HG03575 (cell line): ENCODE measurements at regions not wholly inside any gene's neighbourhood (a gene's known extent, or its start where the extent isn't known, plus 50 kb on each side); places are given as distances from the start of the nearest gene placed in this dataset.

ENCODE experiments used
- ATAC-seq: cut with Tn5 transposase; IDR thresholded peaks from one replicate; pipeline ENCODE4 v1.9.1; 2021; ENCODE audit not compliant: unreplicated experiment, insufficient number of reproducible peaks, low FRiP score; ENCODE audit errors: extremely low read depth

DNA sequence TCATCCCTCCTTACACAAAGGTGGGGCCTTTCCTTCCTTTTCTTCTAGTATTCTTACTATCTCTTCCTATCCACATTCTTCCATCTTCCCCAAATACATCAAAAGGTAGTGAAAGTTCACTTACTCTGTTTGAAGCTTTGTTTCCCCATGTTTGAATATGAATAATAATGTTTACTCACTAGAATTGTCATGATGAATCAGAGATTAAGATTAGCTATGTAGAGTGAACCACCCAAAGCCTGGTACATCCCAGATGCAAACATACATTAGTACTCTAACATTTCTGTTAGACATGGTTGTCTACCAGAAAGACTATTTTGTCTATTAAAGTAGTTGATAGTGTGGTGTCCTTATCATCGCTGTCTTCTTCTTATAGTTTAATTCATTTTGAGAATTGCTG is 327.1 kb upstream of the TBC1D5 start:
- no peak for ATAC-seq

DNA sequence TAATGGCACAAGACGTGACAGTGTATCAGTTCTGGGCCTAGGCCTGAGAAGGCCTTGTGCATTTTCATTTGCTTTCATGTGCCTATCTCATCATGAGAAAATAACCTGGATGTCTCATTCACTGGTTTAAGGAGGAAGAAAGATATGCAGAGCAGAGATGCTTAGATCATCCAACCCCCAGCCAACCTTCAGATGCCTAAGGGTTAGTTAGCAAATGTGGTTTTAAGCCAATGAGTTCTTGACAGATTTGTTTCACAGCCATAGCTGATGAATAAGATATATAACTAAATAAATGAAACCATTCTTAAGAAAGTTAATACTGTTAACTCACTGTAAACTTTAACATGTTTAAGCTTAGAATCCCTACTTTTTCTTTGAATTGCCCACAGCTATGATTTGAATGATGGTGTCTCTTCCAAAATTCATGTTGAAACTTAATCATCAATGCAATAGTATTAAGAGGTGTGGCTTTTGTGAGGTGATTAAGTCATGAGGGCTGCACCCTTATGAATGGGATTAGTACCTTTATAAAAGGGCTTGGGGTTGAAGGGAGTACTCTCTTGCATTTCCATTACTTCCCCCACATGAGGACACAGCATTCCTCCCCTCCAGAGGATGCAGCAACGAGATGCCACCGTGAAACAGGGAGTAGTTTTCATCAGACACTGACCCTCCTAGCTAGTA is 324.6 kb upstream of the TBC1D5 start:
- ATAC-seq, result no peak

- no peak for ATAC-seq
Observed at GRCh38 chr3:18064586-18064985, 322.2 kb upstream of the TBC1D5 start.

- ATAC-seq, result no peak
Observed at GRCh38 chr3:18062657-18063025, 320.2 kb upstream of the TBC1D5 start.

DNA sequence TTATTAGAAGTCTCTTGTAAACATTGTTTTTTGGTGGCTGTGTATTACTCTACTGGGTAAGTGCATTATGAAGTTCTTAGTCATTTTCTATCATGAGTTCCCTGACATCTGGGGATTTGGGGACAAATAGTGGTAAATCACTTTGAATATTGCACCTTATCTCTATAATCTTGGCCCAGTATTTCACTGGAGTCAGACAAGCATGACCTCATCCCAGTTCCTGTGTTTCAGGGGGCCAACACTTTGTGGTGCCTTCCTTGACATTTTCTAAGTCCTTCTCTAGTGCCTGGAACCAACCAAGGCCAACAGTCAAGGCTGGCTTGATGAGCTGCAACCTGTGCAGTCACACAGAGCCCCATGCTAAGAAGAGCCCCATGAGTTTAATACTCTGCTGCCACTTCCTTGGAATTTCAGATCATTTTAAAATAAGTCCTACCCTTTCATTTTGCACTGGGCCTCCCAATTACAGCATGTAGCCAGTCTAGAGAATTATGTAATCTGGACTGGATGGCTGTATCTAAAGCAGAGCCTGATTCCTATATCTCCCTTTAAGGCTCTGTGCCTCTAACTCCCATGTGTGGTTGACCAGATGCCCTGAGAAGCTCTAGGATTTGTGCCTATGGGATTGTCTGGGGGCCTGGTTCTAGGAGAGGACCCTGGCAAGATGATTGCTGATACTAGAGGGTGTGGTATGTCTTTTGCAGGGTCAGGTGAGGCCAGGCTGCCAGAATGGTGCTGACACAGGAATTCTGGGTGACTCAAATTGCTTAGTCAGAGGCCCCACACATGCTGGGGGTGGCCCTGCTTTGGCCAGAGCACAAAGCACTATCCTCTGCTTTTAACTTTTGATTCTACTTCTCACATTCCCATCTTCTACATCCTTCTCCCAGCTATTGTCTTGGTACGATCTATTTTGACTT is 319.6 kb upstream of the TBC1D5 start:
- ATAC-seq, result no peak

DNA sequence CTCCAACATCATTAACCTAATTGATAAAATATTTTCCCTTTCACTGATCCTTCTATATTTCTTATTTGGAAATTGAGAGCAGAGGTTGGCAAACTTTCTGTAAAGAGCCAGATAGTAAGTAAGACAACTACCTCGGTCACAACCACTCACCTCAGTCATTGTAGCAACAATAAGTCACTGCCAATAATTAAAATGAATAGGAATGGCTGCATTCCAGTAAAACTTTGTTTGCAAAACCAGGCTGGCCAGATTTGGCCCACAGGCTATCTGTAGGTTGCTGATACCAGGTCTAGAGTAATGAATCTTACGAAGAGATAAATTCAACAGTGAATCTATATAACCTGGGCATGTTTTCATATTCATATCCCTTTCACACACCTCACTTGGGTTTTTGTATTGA is 316.2 kb upstream of the TBC1D5 start:
- no peak for ATAC-seq

- no peak for ATAC-seq
Observed at GRCh38 chr3:18057471-18058091, 315.1 kb upstream of the TBC1D5 start.

DNA sequence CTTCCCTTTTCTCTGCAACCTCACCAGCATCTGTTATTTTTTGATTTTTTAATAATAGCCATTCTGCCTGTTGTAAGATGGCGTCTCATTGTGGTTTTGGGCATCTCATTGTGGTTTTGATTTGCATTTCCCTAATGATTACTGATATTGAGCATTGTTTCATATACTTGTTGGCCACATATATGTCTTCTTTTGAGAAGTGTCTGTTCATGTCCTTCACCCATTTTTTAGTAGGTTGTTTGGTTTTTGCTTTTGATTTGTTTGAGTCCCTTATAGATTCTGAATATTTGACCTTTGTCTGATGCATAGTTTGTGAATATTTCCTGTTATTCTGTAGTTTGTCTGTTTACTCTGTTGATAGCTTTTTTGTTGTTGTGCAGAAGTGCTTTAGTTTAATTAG is 312.2 kb upstream of the TBC1D5 start:
- ATAC-seq, result no peak

DNA sequence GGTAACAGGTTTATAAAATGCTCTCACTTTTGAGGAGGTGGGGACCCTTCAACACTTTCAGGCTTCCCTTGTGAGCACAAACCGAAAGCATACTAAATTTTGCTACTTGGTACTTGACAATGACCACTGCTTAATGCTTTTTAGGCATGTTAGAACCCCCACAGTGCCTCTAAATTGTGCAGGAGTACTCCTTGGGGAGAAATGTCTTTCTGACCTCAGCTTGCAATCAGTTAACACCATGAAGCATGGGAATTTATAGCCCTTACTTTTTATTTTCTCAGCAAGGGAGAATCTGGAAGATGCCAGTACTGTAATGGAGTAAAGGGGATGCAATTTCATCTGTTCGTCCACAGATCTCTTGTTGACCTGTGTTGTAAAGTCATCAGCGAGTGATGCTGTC is 308.9 kb upstream of the TBC1D5 start:
- no peak for ATAC-seq

GRCh38 chr3:18049096-18049495 is 306.7 kb upstream of the TBC1D5 start:
- no peak for ATAC-seq

GRCh38 chr3:18047052-18047451 is 304.6 kb upstream of the TBC1D5 start:
- ATAC-seq, result no peak

- ATAC-seq, result no peak
Observed at GRCh38 chr3:18046131-18046915, 303.9 kb upstream of the TBC1D5 start.

- ATAC-seq, result no peak
Observed at GRCh38 chr3:18044971-18045880, 302.8 kb upstream of the TBC1D5 start.

- no peak for ATAC-seq
Observed at GRCh38 chr3:18044191-18044590, 301.8 kb upstream of the TBC1D5 start.

- no peak for ATAC-seq
Observed at GRCh38 chr3:18036450-18036815, 294.0 kb upstream of the TBC1D5 start.

DNA sequence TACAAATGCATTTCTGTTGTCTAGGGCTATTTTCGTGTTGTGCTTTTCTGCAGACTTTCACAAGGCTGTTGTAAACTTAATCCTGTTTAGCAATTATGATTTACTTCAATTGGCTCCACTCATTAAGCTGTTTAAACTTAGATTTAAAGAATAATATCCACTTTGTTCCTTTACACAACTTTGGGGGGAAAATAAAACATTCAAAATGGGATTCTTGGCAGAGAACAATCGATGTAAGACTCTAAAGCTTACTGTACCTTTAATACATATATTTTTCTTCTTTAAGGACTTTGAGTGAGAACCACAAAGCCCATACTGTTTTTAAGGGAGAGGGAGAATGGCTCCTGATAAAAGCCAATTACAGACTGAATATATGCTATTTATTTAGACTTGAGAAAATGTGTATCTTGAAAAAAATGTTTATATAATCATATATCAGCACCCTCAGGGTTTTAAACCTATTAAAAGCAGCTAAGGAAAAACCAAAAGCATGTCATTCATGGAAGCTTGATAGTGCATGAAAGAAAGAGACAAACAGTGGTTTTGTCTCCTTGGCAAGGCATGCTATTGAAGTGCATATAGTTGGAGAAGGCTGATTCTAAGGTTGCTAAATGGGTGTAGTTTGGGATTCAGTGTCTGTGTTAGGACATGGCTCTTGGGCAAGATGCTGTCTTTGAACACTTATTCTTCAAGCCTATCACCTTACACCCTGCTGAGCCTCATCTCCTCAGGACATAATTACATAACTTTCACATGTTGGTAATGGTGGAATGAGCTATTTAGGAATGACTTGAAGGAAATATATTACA is 293.4 kb upstream of the TBC1D5 start:
- ATAC-seq, result no peak

- ATAC-seq, result no peak
Observed at GRCh38 chr3:18033581-18034108, 291.2 kb upstream of the TBC1D5 start.
